Memory B cell (primary cell): ENCODE measurements at regions not wholly inside any gene's neighbourhood (a gene's known extent, or its start where the extent isn't known, plus 50 kb on each side); places are given as distances from the start of the nearest gene placed in this dataset.

ENCODE experiments used
- ATAC-seq: fragments of 150-1000 bp; cut with Tn5 transposase; 2 replicates; pipeline ENCODE4 v1.10.0; 2021; ENCODE audit warnings: low read depth, mild to moderate bottlenecking, moderate library complexity
- DNase-seq, 2 donors: peaks; one replicate each; pipeline ENCODE4 v3.0.0; 2022; ENCODE audit warnings: low spot score in 2 of 2
- H3K27ac Mint-ChIP-seq: one replicate; pipeline ENCODE4 v1.8.0; 2022; ENCODE audit warnings: mild to moderate bottlenecking, moderate library complexity, mixed read lengths
- H3K27me3 Mint-ChIP-seq: one replicate; pipeline ENCODE4 v1.8.0; 2022; ENCODE audit warnings: mixed read lengths
- H3K36me3 Mint-ChIP-seq: one replicate; pipeline ENCODE4 v1.8.0; 2022; ENCODE audit warnings: mild to moderate bottlenecking, mixed read lengths
- H3K4me1 Mint-ChIP-seq: one replicate; pipeline ENCODE4 v1.8.0; 2022; ENCODE audit warnings: mixed read lengths
- H3K4me3 Mint-ChIP-seq: one replicate; pipeline ENCODE4 v1.8.0; 2022; ENCODE audit warnings: mild to moderate bottlenecking, moderate library complexity, mixed read lengths
- H3K9me3 Mint-ChIP-seq: one replicate; pipeline ENCODE4 v1.8.0; 2022; ENCODE audit warnings: mixed read lengths

DNA sequence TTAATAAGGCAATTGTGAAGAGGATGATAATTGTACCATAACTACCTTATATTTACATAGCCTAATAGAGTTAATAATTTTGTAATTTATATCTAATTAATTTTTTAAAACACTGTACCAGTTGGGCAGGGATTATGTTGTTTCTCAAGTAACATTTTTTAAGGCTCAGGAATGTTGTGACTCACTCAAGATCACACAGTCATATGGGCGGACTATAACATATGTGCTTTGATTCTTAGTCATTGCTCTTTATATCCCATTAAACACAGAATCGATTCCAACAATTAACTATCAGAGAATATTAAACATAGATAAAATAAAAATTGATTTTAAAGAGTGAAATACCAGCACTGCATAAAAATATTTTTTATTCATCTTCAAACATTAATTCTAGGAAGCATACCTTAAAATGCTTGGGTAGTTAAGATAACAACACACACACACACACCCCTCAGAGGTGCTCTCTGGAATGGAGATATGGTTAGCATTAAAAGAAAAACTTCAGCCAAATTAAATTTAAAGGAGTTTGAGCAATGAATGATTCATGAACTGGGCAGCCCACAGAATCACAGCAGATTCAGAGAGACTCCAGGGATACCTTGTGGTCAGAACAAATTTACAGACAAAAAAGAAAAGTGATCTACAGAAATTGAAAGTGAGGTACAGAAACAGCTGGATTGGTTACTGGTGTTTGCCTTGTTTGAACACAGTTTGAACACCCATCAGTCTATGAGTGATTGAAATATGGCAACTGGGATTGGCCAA is 869.4 kb upstream of the ID2 start:
- no peak for DNase-seq
- Mint-ChIP-seq H3K36me3 (no peaks in the 10 kb centered on the region), H3K27ac (no peak overlapping the region), H3K27me3 (peaks cover 7% of the 10 kb centered on the region), H3K4me3 (no peak overlapping the region), H3K9me3 (peaks cover 2% of the 10 kb centered on the region), H3K4me1 (no peaks in the 10 kb centered on the region)
- no peak for ATAC-seq

GRCh38 chr2:7813541-7814292 is 868.1 kb upstream of the ID2 start:
- Mint-ChIP-seq H3K9me3 (peaks cover 2% of the 10 kb centered on the region), H3K36me3 (no peaks in the 10 kb centered on the region), H3K27ac (no peak overlapping the region), H3K4me1 (no peaks in the 10 kb centered on the region), H3K27me3 (peaks cover 10% of the 10 kb centered on the region), H3K4me3 (no peak overlapping the region)
- no peak for DNase-seq
- no peak for ATAC-seq

GRCh38 chr2:7815726-7816125 is 866.1 kb upstream of the ID2 start:
- ATAC-seq (no peak), DNase-seq (no peak)
- Mint-ChIP-seq H3K9me3 (peaks cover 2% of the 10 kb centered on the region), H3K36me3 (no peaks in the 10 kb centered on the region), H3K27me3 (peaks cover 10% of the 10 kb centered on the region), H3K4me1 (no peaks in the 10 kb centered on the region), H3K27ac (no peak overlapping the region), H3K4me3 (no peak overlapping the region)

DNA sequence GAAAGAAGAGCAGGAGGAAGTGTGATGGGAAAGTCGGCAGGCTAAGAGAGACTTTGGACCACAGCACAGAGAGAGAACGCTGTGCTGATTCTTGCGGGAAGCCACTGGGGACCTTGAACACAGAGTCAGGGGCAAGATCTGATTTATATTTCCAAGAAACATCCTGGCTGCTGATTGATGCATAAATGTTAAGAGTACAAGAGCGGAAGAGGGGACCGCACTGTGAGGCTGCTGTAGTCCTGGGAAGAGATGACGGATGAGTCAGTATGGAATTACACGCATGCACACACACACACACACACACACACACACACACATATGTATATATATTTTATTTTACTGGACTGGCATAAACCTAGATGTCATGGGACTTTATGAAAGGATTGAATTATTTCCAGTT is 865.6 kb upstream of the ID2 start:
- Mint-ChIP-seq H3K27me3 (peaks cover 10% of the 10 kb centered on the region), H3K36me3 (no peaks in the 10 kb centered on the region), H3K4me1 (no peaks in the 10 kb centered on the region), H3K4me3 (no peak overlapping the region), H3K27ac (no peak overlapping the region), H3K9me3 (peaks cover 2% of the 10 kb centered on the region)
- ATAC-seq (no peak), DNase-seq (no peak)

DNA sequence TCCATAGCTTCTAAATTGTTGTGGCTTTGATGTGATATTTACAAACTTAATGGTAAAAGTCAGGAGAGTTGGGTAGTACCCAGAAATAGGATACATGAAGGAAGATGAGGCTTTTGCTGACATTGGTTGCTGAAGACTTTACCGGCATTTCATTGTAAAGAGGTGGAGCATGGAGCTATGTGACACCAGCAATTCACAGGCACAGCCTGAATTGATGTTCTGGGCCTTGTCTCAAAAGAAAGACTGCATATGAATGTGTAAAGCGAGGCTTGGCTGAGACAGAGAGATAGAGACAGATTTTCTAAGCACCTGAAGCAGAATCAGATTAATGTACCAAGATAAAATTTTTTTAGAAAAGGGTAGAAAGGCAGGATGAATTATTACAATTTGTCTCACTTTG is 864.9 kb upstream of the ID2 start:
- ATAC-seq (no peak), DNase-seq (no peak)
- Mint-ChIP-seq H3K27me3 (peaks cover 9% of the 10 kb centered on the region), H3K9me3 (peaks cover 2% of the 10 kb centered on the region), H3K27ac (no peak overlapping the region), H3K36me3 (no peaks in the 10 kb centered on the region), H3K4me1 (no peaks in the 10 kb centered on the region), H3K4me3 (no peak overlapping the region)

DNA sequence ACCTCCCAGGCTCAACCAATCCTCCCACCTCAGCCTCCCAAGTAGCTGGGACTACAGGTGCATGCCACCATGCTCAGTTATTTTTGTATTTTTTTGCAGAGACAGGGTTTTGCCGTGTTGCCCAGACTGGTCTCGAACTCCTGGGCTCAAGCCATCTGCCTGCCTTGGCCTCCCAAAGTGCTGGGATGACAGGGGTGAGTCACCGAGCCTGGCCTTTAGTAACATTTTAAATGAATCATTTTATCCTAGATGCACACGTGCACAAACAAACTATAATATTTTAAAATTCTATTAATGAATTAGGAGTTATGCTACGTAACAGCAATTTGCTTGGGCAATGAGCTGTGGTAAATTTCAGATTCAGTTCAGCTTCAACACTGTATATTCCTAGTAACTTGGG is 862.5 kb upstream of the ID2 start:
- Mint-ChIP-seq H3K4me1 (no peaks in the 10 kb centered on the region), H3K36me3 (no peaks in the 10 kb centered on the region), H3K9me3 (peaks cover 2% of the 10 kb centered on the region), H3K4me3 (no peak overlapping the region), H3K27me3 (peaks cover 9% of the 10 kb centered on the region), H3K27ac (no peak overlapping the region)
- ATAC-seq (no peak), DNase-seq (no peak)

DNA sequence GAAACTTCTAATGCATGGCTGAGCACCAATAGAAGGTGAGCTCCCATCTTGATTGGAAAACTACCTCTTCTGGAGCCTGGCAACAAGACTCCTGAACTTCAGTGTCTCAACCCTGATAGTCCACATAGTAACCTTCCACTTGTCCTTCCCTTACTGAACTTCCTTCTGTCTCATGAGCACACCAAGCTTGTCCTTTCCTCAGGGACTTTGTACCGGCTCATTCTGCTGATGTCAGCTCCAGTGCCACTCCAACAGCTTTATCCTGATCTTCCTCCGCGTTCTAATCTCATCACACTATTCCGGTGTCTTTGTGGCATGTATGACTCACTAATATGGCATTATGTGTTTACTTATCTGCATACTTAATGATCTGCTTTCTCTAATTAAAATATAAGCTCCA is 862.0 kb upstream of the ID2 start:
- H3K4me1 Mint-ChIP-seq: no peaks in the 10 kb centered on the region
- ATAC-seq: no peak
- no peak for DNase-seq
- H3K27ac Mint-ChIP-seq: no peak overlapping the region
- no peaks in the 10 kb centered on the region for H3K36me3 Mint-ChIP-seq
- no peak overlapping the region for H3K4me3 Mint-ChIP-seq
- H3K27me3 Mint-ChIP-seq: peaks cover 9% of the 10 kb centered on the region
- H3K9me3 Mint-ChIP-seq: no peaks in the 10 kb centered on the region

- Mint-ChIP-seq H3K27ac (no peak overlapping the region), H3K36me3 (no peaks in the 10 kb centered on the region), H3K4me3 (no peak overlapping the region), H3K9me3 (no peaks in the 10 kb centered on the region), H3K4me1 (no peaks in the 10 kb centered on the region), H3K27me3 (no peaks in the 10 kb centered on the region)
- ATAC-seq (no peak), DNase-seq (no peak)
These were observed 857.6 kb upstream of the ID2 start for GRCh38 chr2:7824211-7824610.

GRCh38 chr2:7825591-7826312 is 856.1 kb upstream of the ID2 start:
- no peak overlapping the region for H3K27ac Mint-ChIP-seq
- no peaks in the 10 kb centered on the region for H3K9me3 Mint-ChIP-seq
- peaks cover 1% of the 10 kb centered on the region for H3K27me3 Mint-ChIP-seq
- ATAC-seq: no peak
- H3K36me3 Mint-ChIP-seq: no peaks in the 10 kb centered on the region
- no peak for DNase-seq
- no peak overlapping the region for H3K4me3 Mint-ChIP-seq
- no peaks in the 10 kb centered on the region for H3K4me1 Mint-ChIP-seq

- H3K36me3 Mint-ChIP-seq: no peaks in the 10 kb centered on the region
- DNase-seq (no peak), ATAC-seq (no peak)
- no peaks in the 10 kb centered on the region for H3K4me1 Mint-ChIP-seq
- no peaks in the 10 kb centered on the region for H3K9me3 Mint-ChIP-seq
- H3K27me3 Mint-ChIP-seq: peaks cover 3% of the 10 kb centered on the region
- H3K4me3 Mint-ChIP-seq: no peak overlapping the region
- H3K27ac Mint-ChIP-seq: no peak overlapping the region
These were observed 855.2 kb upstream of the ID2 start for GRCh38 chr2:7826656-7827055.

GRCh38 chr2:7829241-7829640 is 852.6 kb upstream of the ID2 start:
- no peak overlapping the region for H3K4me3 Mint-ChIP-seq
- H3K27ac Mint-ChIP-seq: no peak overlapping the region
- H3K4me1 Mint-ChIP-seq: no peaks in the 10 kb centered on the region
- H3K36me3 Mint-ChIP-seq: no peaks in the 10 kb centered on the region
- H3K27me3 Mint-ChIP-seq: peaks cover 3% of the 10 kb centered on the region
- DNase-seq (no peak), ATAC-seq (no peak)
- no peaks in the 10 kb centered on the region for H3K9me3 Mint-ChIP-seq

DNA sequence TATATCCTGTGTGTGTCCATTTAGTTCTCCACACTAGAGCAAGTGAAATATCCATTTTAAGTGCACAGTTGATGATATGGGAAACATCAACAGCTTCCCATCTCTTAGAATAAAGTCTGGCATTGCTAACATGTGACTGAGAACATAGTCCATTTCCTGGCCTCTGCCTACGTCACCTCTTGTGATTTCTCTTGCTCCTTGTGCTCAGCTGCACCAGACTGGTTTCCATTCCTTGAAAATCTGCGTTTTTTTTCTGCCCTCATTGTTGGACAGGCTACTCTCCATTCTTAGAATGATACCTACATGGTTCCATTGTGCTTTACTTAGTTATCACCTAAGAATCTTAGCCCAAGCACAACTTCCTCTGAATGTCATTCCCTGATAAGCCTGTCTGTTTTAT is 851.2 kb upstream of the ID2 start:
- Mint-ChIP-seq H3K36me3 (no peaks in the 10 kb centered on the region), H3K4me1 (no peaks in the 10 kb centered on the region), H3K4me3 (no peak overlapping the region), H3K27ac (no peak overlapping the region), H3K9me3 (no peaks in the 10 kb centered on the region), H3K27me3 (peaks cover 3% of the 10 kb centered on the region)
- DNase-seq (no peak), ATAC-seq (no peak)

DNA sequence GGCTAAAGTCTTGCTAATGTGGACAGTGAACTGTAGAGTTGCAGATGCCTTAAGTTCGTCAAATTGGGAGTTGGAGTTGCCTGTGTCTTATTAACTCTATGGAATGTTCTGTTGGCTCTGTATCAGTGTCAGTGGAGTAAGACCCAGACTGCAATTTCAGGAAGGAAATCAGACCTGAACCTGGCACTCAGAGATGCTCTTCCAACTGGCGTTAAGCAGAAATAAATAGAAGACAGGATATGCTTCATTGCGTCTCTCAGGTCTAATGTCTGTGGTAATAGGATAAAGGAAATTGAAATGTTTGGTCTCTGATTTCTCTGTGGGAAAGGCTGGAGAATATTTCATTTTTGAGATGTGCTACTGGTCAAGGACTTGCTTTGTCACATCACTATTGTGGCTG is 846.7 kb upstream of the ID2 start:
- H3K27ac Mint-ChIP-seq: no peak overlapping the region
- peaks cover 3% of the 10 kb centered on the region for H3K9me3 Mint-ChIP-seq
- peaks cover 6% of the 10 kb centered on the region for H3K27me3 Mint-ChIP-seq
- H3K4me1 Mint-ChIP-seq: peaks cover 2% of the 10 kb centered on the region
- ATAC-seq: no peak
- no peaks in the 10 kb centered on the region for H3K36me3 Mint-ChIP-seq
- H3K4me3 Mint-ChIP-seq: no peak overlapping the region
- DNase-seq: no peak
